NB4 (cell line): ENCODE measurements at regions not wholly inside any gene's neighbourhood (a gene's known extent, or its start where the extent isn't known, plus 50 kb on each side); places are given as distances from the start of the nearest gene placed in this dataset.

Experiments
- CTCF ChIP-seq: IDR thresholded peaks from one replicate; pipeline ENCODE4 v1.5.1; 2012; ENCODE audit warnings: low read depth, low read length
- MYC ChIP-seq: IDR thresholded peaks from 2 replicates; pipeline ENCODE4 v1.6.1; 2011; ENCODE audit warnings: low read depth, low read length

DNA sequence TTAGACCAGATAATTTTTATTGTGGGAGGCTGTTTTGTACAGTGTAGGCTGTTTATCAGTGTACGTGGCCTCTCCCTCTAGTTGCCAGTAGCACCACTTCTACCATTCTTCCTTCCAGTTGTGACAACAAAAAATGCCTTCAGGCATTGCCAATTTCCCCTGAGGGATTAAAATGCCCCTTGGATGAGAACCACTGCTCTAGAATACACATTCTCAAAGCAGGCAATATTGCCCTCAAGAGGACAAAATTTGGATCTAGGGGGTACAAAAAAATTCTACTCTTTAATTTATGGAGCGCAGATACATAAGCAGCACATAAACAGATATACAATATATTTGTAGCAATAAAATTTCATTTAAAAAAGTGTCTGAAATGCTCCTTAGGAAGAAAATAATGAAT lies 674.6 kb downstream of the PTPRC start:
- TF ChIP-seq CTCF, result no peak
- TF ChIP-seq MYC, result no peak
